Mammary epithelial cell (primary cell): ENCODE measurements at regions not wholly inside any gene's neighbourhood (a gene's known extent, or its start where the extent isn't known, plus 50 kb on each side); places are given as distances from the start of the nearest gene placed in this dataset.

Experiments
- CTCF ChIP-seq, 2 donors: IDR thresholded peaks in 1 of 2; conservative IDR thresholded peaks in 1 of 2; 2 replicates each; pipeline ENCODE4 v1.5.1; 2011 to 2012; ENCODE audit warnings: inconsistent platforms in 2 of 2, low read length in 2 of 2, mild to moderate bottlenecking in 2 of 2, control low read depth in 1 of 2, low read depth in 1 of 2; ENCODE audit not compliant: insufficient read depth in 1 of 2; ENCODE audit errors: extremely low read depth in 1 of 2
- EZH2 ChIP-seq: IDR thresholded peaks from 2 replicates; pipeline ENCODE4 v1.6.1; 2012; ENCODE audit warnings: low read length, inconsistent platforms, borderline replicate concordance

GRCh38 chrX:45778616-45779015 is 577.9 kb upstream of the DIPK2B start:
- TF ChIP-seq CTCF (conservative IDR thresholded peaks at IDR 0.05 in 1 of 2, IDR thresholded peaks at IDR 0.05 in 1 of 2; ENCODE audit: extremely low read depth in 1 of 2, insufficient read depth in 1 of 2, low read depth in 1 of 2, low read length in 2 of 2) (no peak), EZH2 (no peak)
